HG03066 (cell line): ENCODE measurements at regions not wholly inside any gene's neighbourhood (a gene's known extent, or its start where the extent isn't known, plus 50 kb on each side); places are given as distances from the start of the nearest gene placed in this dataset.

Source experiments
- ATAC-seq: cut with Tn5 transposase; IDR thresholded peaks from one replicate; pipeline ENCODE4 v1.9.1; 2021; ENCODE audit warnings: low read depth; ENCODE audit not compliant: unreplicated experiment

DNA sequence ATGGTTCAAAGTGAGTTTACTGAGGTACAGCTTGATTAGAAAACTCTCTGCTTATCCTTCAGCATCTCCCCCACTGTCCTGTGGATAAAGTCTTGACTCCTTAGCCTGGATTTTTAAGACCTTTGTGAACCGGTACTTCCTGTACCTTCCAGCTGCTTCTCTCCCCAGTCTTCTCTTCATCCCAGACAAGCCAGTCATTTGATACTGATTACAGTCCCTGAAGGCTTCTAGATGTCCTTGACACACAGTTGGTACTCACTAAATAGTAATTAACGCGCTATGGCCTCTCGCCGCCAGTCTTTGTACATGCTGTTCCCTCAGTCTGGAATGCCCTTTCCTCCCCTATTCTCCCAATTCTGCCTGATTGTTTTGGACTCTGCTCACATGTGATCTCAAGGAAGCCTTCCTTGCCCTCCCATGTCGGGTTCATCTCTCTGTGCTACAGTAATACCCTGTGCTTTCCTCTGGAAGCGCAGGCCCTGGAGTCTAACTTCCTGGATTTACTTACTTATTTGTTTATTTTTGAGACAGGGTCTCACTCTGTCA, 50.6 kb upstream of the PTGR2 start:
- no peak for ATAC-seq

DNA sequence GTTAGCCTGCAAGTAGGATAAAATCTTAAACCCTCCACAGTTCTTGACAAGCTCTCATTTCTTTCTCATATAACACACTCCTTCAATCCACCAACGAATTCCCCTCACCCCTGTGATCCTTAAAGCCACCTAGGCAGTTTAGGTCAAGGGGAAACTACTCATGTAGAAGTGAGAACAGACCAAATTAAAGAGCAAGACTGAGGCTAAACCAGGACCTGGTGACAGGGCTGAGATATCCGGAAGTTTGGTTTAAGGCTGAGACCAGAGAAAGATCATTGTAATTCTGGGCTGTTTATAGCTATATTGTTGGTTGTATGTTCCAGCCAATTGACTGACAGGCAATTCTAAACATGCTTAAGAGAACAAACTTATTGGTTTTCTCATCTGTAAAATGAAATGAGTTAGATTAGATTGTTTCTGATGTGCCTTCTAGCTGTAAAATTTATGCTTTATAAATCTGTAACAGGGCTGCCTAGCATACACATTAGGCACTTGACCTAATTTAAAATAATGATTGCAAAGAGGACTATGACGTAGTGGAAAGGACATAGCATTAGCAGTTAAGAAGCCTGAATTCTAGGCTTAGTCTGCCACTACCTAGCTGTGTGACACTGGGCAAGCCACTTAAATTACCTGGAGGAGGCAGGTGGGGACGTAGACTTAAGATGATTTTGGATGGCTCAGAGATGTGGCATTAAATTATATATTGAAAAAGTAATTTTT, 53.9 kb upstream of the PTGR2 start:
- no peak for ATAC-seq

DNA sequence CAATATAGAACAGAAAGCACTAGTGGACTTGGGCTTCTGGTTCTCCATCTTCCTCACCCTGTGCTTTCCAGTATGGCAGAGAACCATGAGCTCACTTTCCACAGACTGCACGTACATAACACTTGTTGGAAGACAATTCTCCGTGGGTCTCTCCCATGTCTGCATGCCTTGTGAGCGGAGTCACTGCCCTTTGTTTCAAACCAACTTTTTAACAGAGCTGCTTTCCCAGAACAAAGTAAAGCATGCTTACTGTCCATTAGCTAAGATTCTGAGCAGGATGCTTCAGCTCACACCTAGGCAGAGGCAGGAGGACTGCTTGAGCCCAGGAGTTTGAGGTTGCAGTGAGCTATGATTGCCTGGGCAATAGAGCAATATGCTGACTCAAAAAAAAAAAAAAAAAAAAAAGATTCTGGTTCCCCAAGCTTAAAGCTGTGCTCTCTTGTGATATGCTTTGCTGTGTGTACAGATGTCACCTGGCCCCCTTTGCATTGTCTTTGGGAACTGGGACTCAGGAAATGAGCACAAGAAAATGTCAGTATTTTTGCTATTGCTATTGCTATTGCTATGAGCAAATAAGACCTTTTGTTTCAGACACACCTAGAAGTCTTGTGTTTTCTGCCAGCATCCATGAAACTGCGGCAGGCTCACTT, 54.6 kb upstream of the PTGR2 start:
- no peak for ATAC-seq

DNA sequence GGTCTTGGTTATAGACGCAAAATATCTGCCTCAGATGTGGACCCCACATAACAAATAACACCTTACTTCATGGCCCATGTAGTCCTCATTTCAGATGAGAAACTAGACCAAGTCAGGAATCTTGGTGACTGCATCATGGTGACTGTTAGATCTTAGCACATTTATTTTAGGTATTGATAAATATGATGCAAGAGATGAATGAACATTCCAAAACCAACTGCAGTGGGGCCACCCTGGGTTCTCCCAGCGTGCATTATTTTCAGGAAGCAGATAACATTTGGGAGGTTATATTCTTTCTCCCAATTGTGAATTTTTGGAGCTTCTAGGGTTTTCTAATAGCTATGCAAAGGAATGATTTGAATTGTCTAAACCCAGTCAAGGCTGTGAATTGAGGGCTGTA, 55.2 kb upstream of the PTGR2 start:
- ATAC-seq, result no peak

DNA sequence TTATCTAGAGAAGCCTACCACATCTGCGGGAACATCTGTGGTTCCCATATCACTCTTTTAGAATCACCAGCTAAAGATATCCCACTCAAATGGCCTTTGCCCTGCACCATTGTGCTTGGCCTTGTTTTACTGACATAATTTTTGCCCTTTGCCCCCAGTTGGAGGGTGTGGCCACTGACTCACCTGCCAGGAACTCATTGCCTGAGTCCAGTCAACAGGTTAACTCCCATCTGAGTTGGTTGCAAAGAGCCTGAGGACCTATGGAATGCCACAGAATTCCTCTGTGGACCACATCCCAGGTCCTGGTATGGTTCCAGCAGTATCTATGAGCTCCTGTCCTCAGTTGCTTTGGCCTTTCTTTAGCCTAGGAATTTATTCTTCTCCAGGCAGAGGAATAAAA, 55.7 kb upstream of the PTGR2 start:
- no peak for ATAC-seq

DNA sequence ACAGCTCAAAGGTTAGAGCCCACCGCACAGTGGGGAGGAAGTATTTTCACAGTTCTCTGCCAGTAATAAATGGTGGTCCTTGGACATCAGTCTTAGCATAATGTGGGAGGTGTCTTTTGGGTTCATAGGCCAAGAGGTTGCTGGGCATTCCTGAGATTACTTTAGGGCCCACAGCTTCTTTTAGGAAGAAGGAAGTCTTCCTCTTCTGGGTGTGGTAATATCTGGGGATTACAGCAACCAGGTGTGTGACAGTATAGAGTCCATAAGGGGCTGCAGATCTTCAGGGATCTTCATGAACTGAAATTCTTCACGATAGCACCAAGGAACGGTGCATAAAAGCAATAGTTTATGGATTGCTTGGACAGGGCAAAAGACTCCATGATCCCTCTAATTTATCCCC, 56.2 kb upstream of the PTGR2 start:
- no peak for ATAC-seq

DNA sequence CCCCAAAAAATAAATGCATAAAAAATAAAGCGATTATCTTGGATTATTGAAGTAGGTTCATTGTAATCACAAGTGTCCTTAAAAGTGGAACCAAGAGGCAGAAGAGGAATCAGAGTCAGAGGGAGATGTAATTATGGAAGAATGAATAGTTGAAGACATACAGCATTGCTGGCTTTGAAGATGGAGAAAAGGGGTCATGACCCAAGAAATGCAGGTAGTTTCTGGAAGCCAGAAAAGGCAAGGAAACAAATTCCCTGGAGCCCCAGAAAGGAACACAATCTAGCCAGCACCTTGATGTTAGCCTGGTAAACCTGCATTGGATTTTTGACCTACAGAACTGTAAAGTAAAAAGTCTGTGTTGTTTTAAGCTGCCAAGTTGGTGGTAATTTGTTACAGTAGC, 57.5 kb upstream of the PTGR2 start:
- ATAC-seq, result no peak

DNA sequence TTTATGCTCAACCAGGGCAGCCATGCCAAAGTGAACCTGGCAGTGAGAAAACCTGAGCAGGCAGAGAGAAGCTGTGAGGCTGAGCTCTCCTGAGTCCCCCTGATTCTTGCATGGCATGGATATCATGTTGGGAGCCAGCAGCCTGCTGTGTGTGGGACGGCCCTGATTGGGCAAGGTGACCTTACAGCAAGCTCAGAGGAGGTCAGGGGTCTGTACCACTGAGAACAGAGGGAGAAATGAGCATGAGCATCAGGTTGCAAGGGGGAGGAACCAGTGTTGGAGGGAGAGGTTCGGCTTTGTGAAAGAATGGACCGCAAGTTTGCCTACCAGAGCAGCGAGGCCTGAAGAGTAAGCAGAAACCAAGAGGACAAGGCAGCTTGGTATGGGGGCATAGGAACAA, 59.1 kb upstream of the PTGR2 start:
- ATAC-seq, result no peak

DNA sequence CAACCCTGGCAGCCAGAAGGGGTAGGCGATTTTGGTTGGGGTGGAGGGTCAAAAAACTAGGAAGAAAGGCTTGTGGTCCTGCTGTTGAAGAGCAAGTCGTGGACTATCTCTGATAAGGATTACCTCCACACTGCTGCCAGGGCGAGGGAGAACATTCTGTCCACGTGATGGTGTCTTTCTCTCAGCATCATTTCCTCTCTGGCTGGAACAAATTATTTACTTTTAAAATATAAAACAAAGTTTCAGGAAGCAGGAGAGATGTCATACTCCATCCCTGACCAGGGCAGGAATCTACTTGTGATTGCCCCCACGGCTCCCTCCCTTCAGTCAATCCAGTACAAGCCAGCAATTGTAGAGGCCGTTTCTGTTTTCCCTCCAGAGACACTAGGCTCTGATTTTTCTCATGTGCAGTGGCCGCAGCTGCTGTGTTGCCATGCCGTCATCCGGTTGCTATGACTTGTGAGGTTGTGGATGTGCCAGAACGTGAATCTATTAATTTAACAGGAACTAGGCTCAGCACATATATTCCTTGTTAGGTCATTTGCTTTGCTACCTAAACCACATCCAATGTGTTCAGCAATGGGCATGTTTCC, 61.5 kb upstream of the PTGR2 start:
- no peak for ATAC-seq

DNA sequence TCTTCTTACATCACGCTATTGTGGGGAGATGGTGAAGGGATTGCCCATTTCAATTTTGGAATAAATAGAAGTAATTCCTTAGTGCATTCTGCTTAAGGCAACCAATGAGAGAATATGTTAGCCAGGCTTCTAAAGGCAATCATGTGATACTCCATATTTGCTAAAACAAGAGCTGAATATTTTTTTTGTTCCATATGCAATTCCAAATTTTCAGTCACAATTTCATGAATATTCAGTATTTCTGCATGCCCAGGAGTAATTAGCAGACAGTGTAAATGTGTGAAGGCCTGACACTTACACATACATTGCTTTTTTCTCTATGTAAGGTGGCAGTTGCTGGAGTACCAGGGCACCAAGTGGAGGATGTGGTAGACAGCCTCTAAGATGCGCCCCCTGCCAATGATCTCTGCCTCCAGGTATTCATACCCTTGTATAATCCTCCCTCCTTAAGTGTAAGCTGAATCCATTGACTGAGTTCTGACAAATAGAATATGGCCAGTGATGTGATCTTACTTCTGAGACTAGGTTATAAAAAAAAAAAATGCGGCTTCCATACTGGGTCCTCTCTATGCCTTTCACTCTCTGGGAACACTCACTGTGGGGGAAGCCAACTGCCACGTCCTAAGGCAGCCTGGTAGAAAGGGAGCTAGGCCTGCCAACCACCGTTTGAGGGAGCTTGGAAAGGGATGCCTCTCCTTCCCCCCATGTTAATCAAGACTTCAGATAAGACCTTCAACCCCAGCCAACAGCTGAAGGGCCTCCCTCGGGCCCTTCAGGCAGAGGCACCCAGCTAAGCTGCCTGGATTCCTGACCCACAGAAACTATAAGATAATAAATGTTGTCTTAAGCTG, 62.7 kb upstream of the PTGR2 start:
- no peak for ATAC-seq

DNA sequence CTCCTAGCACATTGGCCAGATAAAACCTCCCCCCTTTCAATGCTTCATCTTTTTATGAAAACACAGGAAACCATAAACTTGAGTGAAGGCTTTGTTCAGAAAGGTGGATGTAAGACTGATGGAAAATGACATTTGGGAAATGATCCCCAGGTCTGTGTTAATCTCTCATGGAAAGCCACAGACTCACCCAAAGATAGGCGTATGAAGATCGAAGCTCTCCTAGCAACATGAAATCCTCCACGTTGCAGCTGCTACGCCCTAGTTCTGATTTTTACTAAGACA, 63.4 kb upstream of the PTGR2 start:
- no peak for ATAC-seq

DNA sequence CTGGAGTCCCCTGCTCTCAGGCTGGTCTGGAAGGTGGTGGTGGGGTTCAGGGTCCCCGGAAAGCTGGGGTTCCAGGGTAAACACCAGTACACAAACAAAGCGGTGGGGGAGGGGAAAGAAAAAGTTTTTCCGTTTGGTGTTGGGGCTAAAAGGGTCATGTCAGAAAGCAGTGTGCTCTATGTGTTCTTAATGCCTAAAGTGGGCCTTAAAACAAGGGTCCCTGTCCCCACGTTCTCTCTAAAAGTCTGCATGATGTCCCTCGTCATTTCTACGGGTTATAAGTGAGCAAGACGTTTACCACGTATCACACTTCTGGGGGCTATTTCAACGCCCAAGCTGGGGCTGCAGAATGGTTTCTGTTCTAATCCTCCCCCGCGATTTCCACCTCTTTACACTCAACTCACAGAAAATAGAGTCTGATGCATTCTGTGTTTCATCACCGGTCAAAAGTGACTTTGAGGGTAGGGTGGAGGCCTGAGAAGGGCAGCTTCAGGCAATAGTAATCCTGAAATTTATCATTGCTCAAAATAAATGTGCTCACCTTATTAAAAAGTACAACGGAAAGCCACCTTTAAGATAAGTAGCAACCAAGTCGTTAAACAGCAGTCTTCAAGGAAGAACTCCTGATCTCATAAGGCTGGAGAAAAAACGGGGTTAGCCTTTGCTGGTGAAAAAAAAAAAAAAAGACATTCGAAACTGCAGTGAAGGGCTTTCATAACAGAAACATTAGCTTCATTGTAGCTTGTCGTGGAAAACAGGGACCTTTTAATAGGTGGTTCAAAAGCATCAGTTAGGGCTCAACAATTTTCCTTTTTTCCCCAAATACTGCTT, 63.9 kb upstream of the PTGR2 start:
- no peak for ATAC-seq

DNA sequence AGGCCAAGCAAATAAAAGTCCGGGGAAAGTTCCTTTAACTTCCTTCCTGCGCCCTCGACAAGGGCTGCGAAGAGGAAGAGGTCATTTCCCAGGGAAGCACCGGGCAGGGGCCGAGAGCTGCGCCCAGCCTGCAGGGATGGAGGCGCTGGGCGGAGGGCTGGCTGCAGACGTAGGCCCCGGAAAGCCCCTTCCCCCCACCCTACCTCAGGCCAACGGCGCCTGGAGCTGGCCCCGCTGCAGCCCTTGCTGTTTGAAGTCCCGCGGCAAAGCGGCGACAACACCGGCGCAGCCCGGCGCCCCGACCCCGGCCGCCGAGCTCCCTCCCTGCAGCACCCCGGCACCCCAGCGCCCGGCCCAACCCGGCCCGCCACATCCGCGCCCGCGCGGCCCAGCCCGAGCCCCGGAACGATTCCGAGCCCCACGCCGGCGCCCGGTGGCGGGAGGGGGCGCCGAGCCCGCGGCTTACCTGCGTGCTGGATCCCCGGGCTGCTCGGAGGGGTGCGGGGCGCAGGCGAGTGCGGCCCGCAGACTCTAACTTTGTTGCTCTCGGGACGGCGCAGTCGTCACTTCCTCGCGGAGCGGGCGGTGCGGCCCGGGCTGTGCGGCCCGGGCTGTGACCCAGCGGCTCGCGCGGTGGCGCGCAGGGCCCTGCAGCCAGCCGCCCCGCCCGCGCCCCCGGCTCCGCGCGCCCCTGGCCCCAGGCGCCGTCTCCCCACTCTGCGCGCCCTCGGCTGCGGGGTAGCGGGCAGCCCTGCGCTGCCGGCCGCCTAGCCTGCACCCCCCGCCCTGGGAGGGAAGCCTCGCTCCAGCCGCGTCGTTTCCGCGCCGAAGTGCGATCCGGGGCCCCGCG, 64.8 kb upstream of the PTGR2 start:
- no peak for ATAC-seq

DNA sequence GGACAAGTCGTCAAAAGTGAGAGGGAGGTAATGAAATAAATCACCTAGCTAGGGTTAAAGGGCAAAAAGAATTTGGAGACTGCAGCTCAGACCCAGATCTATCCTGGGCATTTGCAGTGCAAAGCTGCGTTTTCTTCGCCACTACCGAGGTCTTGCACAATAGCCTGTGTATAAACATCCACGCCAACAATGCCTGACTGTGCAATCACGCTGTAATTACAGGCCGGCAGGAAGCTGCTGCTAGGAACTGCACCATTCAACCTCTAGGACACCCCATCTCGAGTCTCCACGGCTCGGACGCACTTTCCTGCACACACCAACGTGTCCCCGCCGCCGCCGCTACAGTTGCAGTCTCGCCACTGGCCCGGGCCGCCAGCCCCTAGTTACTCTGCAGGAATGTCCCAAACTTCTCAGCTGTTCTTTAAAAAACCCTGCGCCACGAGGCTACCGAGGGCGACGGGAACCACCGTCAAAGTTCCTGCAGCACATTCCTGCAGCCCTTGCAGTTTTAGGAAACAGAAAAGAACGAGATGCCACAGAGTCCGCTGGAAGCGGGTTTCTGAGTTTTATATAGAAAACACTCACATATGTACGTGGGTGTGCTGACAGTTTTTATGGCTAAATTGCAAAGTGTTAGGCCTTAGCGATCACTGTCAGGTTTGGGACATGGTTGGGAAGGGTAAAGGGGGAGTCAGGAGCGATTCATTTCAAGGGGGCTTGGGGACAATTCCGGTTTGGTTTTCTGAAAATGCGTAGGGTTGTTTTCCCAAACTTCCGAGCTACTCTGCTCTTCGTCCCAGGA, 65.6 kb upstream of the PTGR2 start:
- peak; percentile 34 for ATAC-seq

DNA sequence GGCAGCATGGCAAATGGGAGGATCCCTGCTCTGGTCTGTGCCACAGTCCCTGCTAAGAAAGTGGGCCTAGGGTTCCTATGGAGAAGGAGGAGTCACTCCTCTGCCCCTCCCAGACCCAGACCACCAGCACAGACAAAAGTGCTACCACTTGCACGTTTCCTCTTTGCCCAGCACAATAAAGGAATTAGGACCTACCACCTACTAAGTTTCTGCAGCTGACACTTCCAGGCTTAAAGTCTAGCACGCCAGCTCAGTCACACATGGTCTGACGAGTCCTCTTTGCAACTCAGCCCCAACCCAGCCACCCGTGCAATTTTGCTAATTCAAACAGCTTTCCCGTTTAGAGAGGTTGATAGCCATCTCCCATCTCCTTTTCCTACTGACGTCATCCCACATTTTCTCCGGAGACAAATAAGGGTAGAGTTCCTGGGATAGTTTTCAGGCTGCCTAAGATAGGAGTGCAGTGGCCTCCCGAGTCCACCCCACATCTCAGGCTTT, 66.2 kb upstream of the PTGR2 start:
- peak; percentile 31 for ATAC-seq

DNA sequence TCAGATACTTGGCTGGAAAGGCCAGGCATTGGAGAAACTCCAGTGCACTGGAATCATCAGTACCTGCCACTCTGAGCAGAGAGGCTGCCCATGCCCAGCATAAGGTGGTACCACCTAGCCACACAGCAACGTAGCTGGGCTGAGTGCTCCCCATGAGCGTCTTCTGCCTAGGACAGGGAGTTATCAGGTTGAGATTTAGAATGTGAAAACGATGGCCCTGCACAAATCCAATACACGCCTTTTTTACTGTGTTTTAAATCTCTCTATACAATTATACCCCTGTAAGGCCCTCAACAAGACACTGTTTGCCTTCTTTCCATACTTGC, 66.7 kb upstream of the PTGR2 start:
- no peak for ATAC-seq

DNA sequence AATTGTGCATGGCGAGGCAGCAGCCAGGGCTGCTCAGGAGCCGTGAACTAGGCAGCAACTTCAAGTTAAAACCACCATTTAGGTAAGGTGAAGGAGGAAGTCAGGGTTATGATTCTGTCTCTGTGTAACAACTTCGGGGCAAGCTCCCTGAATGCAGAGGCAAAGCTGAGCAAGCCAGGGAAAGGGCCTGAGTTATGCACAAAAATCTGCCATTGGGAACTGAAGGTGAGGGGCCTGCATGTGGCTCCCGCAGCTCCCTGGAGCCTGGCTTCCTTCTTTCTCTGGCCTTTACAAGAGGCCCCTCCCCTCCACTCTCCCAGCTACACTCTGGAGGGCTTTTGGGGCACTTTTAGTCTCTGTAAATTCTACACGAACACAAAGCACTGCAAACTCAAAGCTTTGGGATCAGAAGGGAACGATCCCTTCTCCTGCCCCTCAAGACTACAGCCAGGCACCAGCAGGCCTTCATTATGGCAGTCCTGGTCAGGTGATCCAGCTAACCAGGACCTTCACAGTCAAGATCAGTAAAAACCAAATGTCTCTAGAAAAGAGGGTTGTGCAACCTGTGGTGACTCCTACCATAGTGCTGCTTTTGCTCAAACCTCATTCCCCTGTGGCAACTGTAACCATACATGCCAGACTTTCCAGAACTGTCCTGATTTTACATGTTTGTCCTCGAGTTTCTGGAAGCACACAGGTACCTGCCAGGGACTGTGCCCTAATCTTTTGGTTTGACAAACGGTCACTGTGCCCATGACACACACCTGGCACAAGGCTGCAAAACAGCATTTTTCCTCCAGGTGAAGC, 67.2 kb upstream of the PTGR2 start:
- no peak for ATAC-seq
